Esophagus squamous epithelium (tissue), 4 donors: ENCODE measurements at regions not wholly inside any gene's neighbourhood (a gene's known extent, or its start where the extent isn't known, plus 50 kb on each side); places are given as distances from the start of the nearest gene placed in this dataset.

ENCODE experiments used
- POLR2A ChIP-seq, 4 donors: fragments of 450-650 bp; IDR thresholded peaks; one replicate each; pipeline ENCODE4 v1.6.1; 2017; ENCODE audit warnings: antibody characterized with exemption in 4 of 4, mild to moderate bottlenecking in 4 of 4, moderate library complexity in 3 of 4
- TF ChIP-seq, protein P1 (sequence below), 6 experiments: fragments of 450-650 bp in 4 of 6; fragments of 200-600 bp in 2 of 6; sonication (generic) in 2 of 6; IDR thresholded peaks; one replicate each; pipeline ENCODE4 v1.5.1; 2016 to 2019; ENCODE audit warnings: antibody characterized with exemption in 6 of 6, mild to moderate bottlenecking in 4 of 6, moderate library complexity in 4 of 6

DNA sequence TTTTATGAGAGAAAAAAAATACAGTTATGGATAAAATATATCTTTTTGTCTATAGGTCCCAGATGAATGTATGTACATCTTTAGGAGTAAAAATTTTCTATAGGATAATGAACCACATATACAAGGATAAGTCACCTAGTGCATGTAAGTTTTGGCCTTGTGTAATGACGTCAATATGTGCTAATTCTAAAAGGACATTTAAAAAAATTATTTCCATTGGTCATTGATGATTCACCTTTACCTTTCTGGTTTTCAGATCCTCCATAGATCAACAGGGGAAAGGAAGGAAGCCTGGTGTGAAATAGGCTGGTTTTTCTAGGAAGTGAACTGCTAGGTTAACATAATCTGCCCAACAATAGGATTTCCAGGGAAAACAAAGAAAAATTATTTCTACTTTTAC, 684.3 kb upstream of the SOX9 start:
- TF ChIP-seq, protein P1, sequence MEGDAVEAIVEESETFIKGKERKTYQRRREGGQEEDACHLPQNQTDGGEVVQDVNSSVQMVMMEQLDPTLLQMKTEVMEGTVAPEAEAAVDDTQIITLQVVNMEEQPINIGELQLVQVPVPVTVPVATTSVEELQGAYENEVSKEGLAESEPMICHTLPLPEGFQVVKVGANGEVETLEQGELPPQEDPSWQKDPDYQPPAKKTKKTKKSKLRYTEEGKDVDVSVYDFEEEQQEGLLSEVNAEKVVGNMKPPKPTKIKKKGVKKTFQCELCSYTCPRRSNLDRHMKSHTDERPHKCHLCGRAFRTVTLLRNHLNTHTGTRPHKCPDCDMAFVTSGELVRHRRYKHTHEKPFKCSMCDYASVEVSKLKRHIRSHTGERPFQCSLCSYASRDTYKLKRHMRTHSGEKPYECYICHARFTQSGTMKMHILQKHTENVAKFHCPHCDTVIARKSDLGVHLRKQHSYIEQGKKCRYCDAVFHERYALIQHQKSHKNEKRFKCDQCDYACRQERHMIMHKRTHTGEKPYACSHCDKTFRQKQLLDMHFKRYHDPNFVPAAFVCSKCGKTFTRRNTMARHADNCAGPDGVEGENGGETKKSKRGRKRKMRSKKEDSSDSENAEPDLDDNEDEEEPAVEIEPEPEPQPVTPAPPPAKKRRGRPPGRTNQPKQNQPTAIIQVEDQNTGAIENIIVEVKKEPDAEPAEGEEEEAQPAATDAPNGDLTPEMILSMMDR (IDR thresholded peaks at IDR 0.05) = no peak
- no peak for TF ChIP-seq POLR2A (IDR thresholded peaks at IDR 0.05)
